ENCODE measurements at regions not wholly inside any gene's neighbourhood (a gene's known extent, or its start where the extent isn't known, plus 50 kb on each side); places are given as distances from the start of the nearest gene placed in this dataset.

DNA sequence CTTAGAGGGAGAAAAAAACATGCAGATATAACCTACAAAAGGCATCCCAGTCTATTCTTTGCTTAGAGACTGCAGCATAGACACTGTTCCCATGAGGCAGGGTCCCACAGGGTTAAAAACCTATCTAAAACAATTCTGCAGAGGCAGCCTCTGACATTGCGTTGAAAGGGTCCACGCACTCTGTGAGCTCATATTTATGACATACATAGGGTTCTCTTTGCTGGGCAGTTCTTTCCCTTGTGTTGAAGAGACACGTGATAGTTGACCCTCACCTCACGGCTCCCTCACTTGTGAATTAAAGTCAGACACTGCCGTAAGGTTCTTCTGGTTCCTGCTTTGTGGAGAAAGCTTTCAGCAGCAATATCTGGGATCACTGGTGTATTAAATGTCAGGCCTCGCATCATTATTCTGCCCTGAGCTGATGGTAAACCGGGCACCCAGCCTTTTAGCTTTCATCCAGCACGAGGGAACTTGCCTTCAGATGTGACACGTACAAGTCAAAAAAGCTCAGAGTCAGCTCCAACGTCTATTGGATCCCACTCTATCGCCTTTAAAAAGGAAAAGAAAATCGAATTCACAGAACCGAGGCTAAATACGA lies 52.8 kb upstream of the HNRNPU start:
- H3K27ac Mint-ChIP-seq: no peak overlapping the region
- no peak overlapping the region for H3K4me3 Mint-ChIP-seq

DNA sequence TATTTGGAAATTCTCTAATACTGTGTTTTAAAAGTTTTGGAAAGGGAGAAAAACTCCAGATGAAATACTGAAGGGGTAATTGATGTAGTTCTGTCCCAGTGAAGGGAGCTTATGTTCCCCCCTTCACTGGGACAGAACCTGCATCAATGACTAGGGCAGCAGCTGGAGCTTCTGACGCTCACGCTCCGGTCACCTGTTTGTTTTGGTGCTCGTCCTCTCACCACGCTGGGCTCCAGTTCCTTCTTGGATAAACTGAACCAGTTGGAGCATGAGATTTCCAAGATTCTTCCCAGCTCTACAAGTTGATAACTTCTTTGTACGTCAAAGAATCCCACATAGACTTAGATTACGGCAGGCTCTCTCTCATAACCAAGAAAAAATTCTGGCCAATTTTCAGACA lies 51.4 kb upstream of the HNRNPU start:
- Mint-ChIP-seq H3K4me3 (no peak overlapping the region), H3K9me3 (no peaks in the 10 kb centered on the region), H3K27me3 (ENCODE audit: low read depth) (peaks cover 23% of the 10 kb centered on the region), H3K27ac (no peak overlapping the region), H3K4me1 (peaks cover 2% of the 10 kb centered on the region), H3K36me3 (no peaks in the 10 kb centered on the region)
- DNase-seq (ENCODE audit: low spot score in 2 of 2, unreplicated experiment in 2 of 2): no peak
- TF ChIP-seq, protein P1, sequence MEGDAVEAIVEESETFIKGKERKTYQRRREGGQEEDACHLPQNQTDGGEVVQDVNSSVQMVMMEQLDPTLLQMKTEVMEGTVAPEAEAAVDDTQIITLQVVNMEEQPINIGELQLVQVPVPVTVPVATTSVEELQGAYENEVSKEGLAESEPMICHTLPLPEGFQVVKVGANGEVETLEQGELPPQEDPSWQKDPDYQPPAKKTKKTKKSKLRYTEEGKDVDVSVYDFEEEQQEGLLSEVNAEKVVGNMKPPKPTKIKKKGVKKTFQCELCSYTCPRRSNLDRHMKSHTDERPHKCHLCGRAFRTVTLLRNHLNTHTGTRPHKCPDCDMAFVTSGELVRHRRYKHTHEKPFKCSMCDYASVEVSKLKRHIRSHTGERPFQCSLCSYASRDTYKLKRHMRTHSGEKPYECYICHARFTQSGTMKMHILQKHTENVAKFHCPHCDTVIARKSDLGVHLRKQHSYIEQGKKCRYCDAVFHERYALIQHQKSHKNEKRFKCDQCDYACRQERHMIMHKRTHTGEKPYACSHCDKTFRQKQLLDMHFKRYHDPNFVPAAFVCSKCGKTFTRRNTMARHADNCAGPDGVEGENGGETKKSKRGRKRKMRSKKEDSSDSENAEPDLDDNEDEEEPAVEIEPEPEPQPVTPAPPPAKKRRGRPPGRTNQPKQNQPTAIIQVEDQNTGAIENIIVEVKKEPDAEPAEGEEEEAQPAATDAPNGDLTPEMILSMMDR (IDR thresholded peaks at IDR 0.05; ENCODE audit: unreplicated experiment): no peak

More for the DNA sequence above, 52.8 kb upstream of the HNRNPU start:
- TF ChIP-seq, protein P1 (IDR thresholded peaks at IDR 0.05; ENCODE audit: unreplicated experiment): no peak
- no peaks in the 10 kb centered on the region for H3K36me3 Mint-ChIP-seq
- DNase-seq (ENCODE audit: low spot score in 2 of 2, unreplicated experiment in 2 of 2): no peak
- H3K9me3 Mint-ChIP-seq: no peaks in the 10 kb centered on the region
- peaks cover 26% of the 10 kb centered on the region for H3K27me3 Mint-ChIP-seq (ENCODE audit: low read depth)
- peaks cover 2% of the 10 kb centered on the region for H3K4me1 Mint-ChIP-seq

DNA sequence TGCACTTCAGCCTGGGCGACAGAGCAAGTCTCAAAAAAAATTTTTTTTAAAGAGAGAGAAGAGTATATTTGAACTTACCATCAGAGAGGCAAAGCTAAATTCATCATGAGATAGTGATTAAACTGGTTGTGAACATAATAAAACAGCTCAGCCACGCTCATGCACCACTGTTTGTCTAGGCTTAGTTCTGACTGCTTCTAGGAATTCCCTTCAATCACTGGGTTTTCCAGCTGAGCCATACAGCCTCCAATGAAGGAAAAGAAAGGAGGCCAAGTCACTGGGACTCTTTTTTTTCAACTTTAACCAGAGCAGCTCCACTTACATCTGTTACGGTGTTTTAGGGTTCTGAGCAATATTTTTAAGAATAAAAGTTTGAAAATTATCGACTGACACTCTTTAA lies 50.4 kb upstream of the HNRNPU start:
- Mint-ChIP-seq H3K9me3 (no peaks in the 10 kb centered on the region), H3K27ac (no peak overlapping the region), H3K4me3 (no peak overlapping the region), H3K4me1 (peaks cover 2% of the 10 kb centered on the region), H3K27me3 (ENCODE audit: low read depth) (peaks cover 18% of the 10 kb centered on the region), H3K36me3 (no peaks in the 10 kb centered on the region)
- DNase-seq (ENCODE audit: low spot score in 2 of 2, unreplicated experiment in 2 of 2): no peak
- TF ChIP-seq, protein P1 (IDR thresholded peaks at IDR 0.05; ENCODE audit: unreplicated experiment): no peak

Measured in mesothelial cell of epicardium (in vitro differentiated cells).